K562 (cell line): ENCODE measurements at regions not wholly inside any gene's neighbourhood (a gene's known extent, or its start where the extent isn't known, plus 50 kb on each side); places are given as distances from the start of the nearest gene placed in this dataset.

Experiments
- CBX5 ChIP-seq: IDR thresholded peaks from 2 replicates; pipeline ENCODE4 v1.6.1; 2014; ENCODE audit warnings: low read depth, borderline replicate concordance
- CHD4 ChIP-seq: fragments of 200-600 bp; sonication (generic); IDR thresholded peaks from 3 replicates; pipeline ENCODE4 v1.6.1; 2012; ENCODE audit warnings: low read depth, mild to moderate bottlenecking, mixed read lengths, low read length, inconsistent platforms; ENCODE audit not compliant: insufficient read depth, insufficient replicate concordance, poor library complexity, severe bottlenecking
- FOXM1 ChIP-seq, 2 experiments: fragments of 450-650 bp in 1 of 2; sonication (generic) in 1 of 2; formaldehyde crosslinking in 1 of 2; IDR thresholded peaks; 2 replicates each; pipeline versions ENCODE4 v1.6.1 to v1.9.0; 2017 to 2022; ENCODE audit warnings: low read depth in 2 of 2, mild to moderate bottlenecking in 2 of 2, missing genetic modification reagents in 1 of 2, moderate library complexity in 1 of 2
- GABPB1 ChIP-seq: sonication (generic); formaldehyde crosslinking; IDR thresholded peaks from 2 replicates; pipeline ENCODE4 v1.8.0; 2022; ENCODE audit warnings: mild to moderate bottlenecking, missing genetic modification reagents
- HDAC1 ChIP-seq, 2 experiments: fragments of 450-650 bp; IDR thresholded peaks; 2 replicates each; pipeline ENCODE4 v1.6.1; 2016 to 2017; ENCODE audit warnings: inconsistent platforms in 1 of 2, mild to moderate bottlenecking in 1 of 2, moderate library complexity in 1 of 2
- HNRNPL ChIP-seq: fragments of 200-400 bp; formaldehyde crosslinking; IDR thresholded peaks from 2 replicates; pipeline ENCODE4 v1.6.1; 2017; ENCODE audit warnings: low read depth, mild to moderate bottlenecking, low read length
- MCM5 ChIP-seq: fragments of 450-650 bp; IDR thresholded peaks from 2 replicates; pipeline ENCODE4 v1.6.1; 2016; ENCODE audit warnings: low read depth
- NR2C2 ChIP-seq, 2 experiments: fragments of 200-800 bp in 1 of 2; sonication (Bioruptor generic) in 1 of 2; sonication (generic) in 1 of 2; formaldehyde crosslinking in 1 of 2; IDR thresholded peaks; 2 replicates each; pipeline versions ENCODE4 v1.6.1 to v1.8.0; 2016 to 2022; ENCODE audit warnings: mild to moderate bottlenecking in 1 of 2, missing compliant biosample characterization in 1 of 2, missing genetic modification characterization in 1 of 2, missing genetic modification reagents in 1 of 2
- RFX7 ChIP-seq: fragments of 250-450 bp; sonication (Bioruptor Pico); IDR thresholded peaks from 2 replicates; pipeline ENCODE4 v1.5.1; 2021; ENCODE audit warnings: mild to moderate bottlenecking
- SIN3A ChIP-seq, 2 experiments: fragments of 150-350 bp in 1 of 2; IDR thresholded peaks; 2 replicates each; pipeline ENCODE4 v1.6.1; 2011 to 2016; ENCODE audit warnings: borderline replicate concordance in 2 of 2, low read depth in 2 of 2, low read length in 2 of 2, mild to moderate bottlenecking in 2 of 2, moderate library complexity in 2 of 2; ENCODE audit not compliant: control insufficient read depth in 1 of 2
- SMC3 ChIP-seq: conservative IDR thresholded peaks from 2 replicates; pipeline ENCODE4 v1.6.1; 2011; ENCODE audit warnings: low read depth, low read length, improper control_type of control experiment; ENCODE audit not compliant: insufficient read depth
- TEAD1 ChIP-seq, 2 experiments: fragments of 450-650 bp in 1 of 2; sonication (generic) in 1 of 2; formaldehyde crosslinking; IDR thresholded peaks; 2 replicates each; pipeline versions ENCODE4 v1.4.0 to v1.8.0; 2020 to 2022; ENCODE audit warnings: mild to moderate bottlenecking in 2 of 2, missing genetic modification reagents in 1 of 2
- THRAP3 ChIP-seq: fragments of 450-650 bp; IDR thresholded peaks from 2 replicates; pipeline ENCODE4 v1.6.1; 2016; ENCODE audit warnings: mild to moderate bottlenecking, inconsistent platforms, borderline replicate concordance
- ZNF354B ChIP-seq: fragments of 250-450 bp; sonication (Bioruptor Pico); IDR thresholded peaks from 2 replicates; pipeline ENCODE4 v1.4.0; 2020
- TF ChIP-seq, protein P1 (sequence below): sonication (generic); formaldehyde crosslinking; IDR thresholded peaks from 2 replicates; pipeline ENCODE4 v1.8.1; 2023; ENCODE audit warnings: mild to moderate bottlenecking, missing genetic modification reagents
- TF ChIP-seq, protein P2 (sequence below), 2 experiments: fragments of 450-650 bp; conservative IDR thresholded peaks; 2 replicates each; pipeline ENCODE4 v1.6.1; 2017; ENCODE audit warnings: mild to moderate bottlenecking in 2 of 2, moderate library complexity in 2 of 2
- TF ChIP-seq, protein P3 (sequence below): fragments of 450-650 bp; IDR thresholded peaks from 2 replicates; pipeline ENCODE4 v1.6.1; 2017; ENCODE audit warnings: mild to moderate bottlenecking, moderate library complexity
- TF ChIP-seq, protein P4 (sequence below): fragments of 250-450 bp; sonication (Bioruptor Pico); IDR thresholded peaks from 2 replicates; pipeline ENCODE4 v1.8.0; 2021; ENCODE audit warnings: moderate library complexity, mild to moderate bottlenecking, inconsistent platforms
- TF ChIP-seq, protein P5 (sequence below): fragments of 450-650 bp; formaldehyde crosslinking; IDR thresholded peaks from 2 replicates; pipeline ENCODE4 v1.4.0; 2022; ENCODE audit warnings: mild to moderate bottlenecking, moderate library complexity

DNA sequence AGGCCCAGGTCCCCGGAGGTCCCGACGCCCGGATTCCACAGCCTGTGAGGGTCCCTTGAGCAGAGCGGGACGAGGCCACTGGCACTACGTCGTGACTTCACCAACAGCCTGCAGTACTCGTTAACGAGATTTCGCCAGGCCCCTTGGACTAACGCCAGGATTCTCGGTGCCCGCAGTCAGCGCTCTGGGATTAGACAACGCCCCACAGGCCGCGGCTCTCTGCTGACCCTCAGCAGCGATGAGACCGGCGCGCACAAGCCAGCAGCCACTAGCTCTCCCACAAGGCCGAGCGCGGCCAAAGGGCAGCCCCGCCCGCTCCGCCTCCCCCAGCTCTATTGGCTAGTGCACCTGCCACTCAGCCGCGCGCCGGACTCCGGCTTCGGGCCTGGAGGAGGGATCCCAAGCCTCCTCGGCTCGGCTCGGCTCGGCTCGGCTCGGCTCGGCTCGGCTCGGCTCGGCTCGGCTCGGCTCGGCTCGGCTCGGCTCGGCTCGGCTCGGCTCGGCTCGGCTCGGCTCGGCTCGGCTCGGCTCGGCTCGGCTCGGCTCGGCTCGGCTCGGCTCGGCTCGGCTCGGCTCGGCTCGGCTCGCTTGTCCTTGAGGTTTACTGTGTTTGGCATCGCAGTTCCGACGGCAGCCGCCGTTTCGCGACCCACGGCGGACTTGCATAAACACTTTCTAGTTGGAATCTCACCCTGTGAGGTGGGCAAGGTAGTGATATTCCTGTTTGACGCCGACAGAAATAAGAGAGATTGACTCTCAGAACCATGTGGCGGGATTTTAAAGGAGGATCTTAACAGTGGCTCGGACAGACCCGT lies 231.7 kb upstream of the SERP2 start (continued):
- TF ChIP-seq CBX5: no peak
- TF ChIP-seq HNRNPL: no peak
- TF ChIP-seq, protein P1, sequence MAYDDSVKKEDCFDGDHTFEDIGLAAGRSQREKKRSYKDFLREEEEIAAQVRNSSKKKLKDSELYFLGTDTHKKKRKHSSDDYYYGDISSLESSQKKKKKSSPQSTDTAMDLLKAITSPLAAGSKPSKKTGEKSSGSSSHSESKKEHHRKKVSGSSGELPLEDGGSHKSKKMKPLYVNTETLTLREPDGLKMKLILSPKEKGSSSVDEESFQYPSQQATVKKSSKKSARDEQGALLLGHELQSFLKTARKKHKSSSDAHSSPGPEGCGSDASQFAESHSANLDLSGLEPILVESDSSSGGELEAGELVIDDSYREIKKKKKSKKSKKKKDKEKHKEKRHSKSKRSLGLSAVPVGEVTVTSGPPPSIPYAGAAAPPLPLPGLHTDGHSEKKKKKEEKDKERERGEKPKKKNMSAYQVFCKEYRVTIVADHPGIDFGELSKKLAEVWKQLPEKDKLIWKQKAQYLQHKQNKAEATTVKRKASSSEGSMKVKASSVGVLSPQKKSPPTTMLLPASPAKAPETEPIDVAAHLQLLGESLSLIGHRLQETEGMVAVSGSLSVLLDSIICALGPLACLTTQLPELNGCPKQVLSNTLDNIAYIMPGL (CRISPR knock-in tag): no peak
- TF ChIP-seq, protein P2, sequence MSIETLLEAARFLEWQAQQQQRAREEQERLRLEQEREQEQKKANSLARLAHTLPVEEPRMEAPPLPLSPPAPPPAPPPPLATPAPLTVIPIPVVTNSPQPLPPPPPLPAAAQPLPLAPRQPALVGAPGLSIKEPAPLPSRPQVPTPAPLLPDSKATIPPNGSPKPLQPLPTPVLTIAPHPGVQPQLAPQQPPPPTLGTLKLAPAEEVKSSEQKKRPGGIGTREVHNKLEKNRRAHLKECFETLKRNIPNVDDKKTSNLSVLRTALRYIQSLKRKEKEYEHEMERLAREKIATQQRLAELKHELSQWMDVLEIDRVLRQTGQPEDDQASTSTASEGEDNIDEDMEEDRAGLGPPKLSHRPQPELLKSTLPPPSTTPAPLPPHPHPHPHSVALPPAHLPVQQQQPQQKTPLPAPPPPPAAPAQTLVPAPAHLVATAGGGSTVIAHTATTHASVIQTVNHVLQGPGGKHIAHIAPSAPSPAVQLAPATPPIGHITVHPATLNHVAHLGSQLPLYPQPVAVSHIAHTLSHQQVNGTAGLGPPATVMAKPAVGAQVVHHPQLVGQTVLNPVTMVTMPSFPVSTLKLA (conservative IDR thresholded peaks at IDR 0.05): no peak
- no peak for TF ChIP-seq HDAC1 (IDR thresholded peaks at IDR 0.05)
- no peak for TF ChIP-seq TEAD1 (CRISPR knock-in tag; IDR thresholded peaks at IDR 0.05)
- TF ChIP-seq, protein P3, sequence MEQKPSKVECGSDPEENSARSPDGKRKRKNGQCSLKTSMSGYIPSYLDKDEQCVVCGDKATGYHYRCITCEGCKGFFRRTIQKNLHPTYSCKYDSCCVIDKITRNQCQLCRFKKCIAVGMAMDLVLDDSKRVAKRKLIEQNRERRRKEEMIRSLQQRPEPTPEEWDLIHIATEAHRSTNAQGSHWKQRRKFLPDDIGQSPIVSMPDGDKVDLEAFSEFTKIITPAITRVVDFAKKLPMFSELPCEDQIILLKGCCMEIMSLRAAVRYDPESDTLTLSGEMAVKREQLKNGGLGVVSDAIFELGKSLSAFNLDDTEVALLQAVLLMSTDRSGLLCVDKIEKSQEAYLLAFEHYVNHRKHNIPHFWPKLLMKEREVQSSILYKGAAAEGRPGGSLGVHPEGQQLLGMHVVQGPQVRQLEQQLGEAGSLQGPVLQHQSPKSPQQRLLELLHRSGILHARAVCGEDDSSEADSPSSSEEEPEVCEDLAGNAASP: no peak
- no peak for TF ChIP-seq THRAP3
- no peak for TF ChIP-seq SIN3A (IDR thresholded peaks at IDR 0.05; ENCODE audit: borderline replicate concordance in 2 of 2, control insufficient read depth in 1 of 2, low read depth in 2 of 2, low read length in 2 of 2)
- TF ChIP-seq NR2C2 (CRISPR knock-in tag; IDR thresholded peaks at IDR 0.05): 0 out of 2 replicates have a peak, but pooled peaks have one; percentile 21
- peak; percentile 91 for TF ChIP-seq NR2C2 (tag; IDR thresholded peaks at IDR 0.05)
- TF ChIP-seq ZNF354B (CRISPR knock-in tag): no peak
- TF ChIP-seq MCM5: no peak
- no peak for TF ChIP-seq RFX7
- TF ChIP-seq, protein P4, sequence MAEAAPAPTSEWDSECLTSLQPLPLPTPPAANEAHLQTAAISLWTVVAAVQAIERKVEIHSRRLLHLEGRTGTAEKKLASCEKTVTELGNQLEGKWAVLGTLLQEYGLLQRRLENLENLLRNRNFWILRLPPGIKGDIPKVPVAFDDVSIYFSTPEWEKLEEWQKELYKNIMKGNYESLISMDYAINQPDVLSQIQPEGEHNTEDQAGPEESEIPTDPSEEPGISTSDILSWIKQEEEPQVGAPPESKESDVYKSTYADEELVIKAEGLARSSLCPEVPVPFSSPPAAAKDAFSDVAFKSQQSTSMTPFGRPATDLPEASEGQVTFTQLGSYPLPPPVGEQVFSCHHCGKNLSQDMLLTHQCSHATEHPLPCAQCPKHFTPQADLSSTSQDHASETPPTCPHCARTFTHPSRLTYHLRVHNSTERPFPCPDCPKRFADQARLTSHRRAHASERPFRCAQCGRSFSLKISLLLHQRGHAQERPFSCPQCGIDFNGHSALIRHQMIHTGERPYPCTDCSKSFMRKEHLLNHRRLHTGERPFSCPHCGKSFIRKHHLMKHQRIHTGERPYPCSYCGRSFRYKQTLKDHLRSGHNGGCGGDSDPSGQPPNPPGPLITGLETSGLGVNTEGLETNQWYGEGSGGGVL (CRISPR knock-in tag): no peak
- TF ChIP-seq SMC3: no peak
- no peak for TF ChIP-seq GABPB1 (CRISPR knock-in tag)
- TF ChIP-seq, protein P5, sequence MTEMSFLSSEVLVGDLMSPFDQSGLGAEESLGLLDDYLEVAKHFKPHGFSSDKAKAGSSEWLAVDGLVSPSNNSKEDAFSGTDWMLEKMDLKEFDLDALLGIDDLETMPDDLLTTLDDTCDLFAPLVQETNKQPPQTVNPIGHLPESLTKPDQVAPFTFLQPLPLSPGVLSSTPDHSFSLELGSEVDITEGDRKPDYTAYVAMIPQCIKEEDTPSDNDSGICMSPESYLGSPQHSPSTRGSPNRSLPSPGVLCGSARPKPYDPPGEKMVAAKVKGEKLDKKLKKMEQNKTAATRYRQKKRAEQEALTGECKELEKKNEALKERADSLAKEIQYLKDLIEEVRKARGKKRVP (CRISPR knock-in tag): no peak
- TF ChIP-seq CHD4: no peak
- TF ChIP-seq FOXM1 (IDR thresholded peaks at IDR 0.05; ENCODE audit: low read depth): no peak
- TF ChIP-seq FOXM1 (CRISPR knock-in tag; IDR thresholded peaks at IDR 0.05; ENCODE audit: low read depth): no peak
